Left lung (tissue), 4 donors: ENCODE measurements at regions not wholly inside any gene's neighbourhood (a gene's known extent, or its start where the extent isn't known, plus 50 kb on each side); places are given as distances from the start of the nearest gene placed in this dataset.
"Not testable (repeated sequence)": the region's sequence is repeated elsewhere in the genome, so short reads cannot be mapped to it uniquely, and the experiment has no call there.

ENCODE experiments used
- ATAC-seq: fragments of 200-7000 bp; cut with Tn5 transposase; one replicate; pipeline ENCODE4 v1.9.1; 2020; ENCODE audit warnings: moderate library complexity
- DNase-seq, 4 donors: peaks; one replicate each; pipeline ENCODE4 v3.0.0-alpha.2; 2013 to 2020
- H3K27ac ChIP-seq, 2 donors: fragments of 200-600 bp; sonication (generic) in 1 of 2; one replicate each; pipeline versions ENCODE4 v1.5.0 to v1.8.0; 2020 to 2021
- H3K27me3 ChIP-seq, 2 donors: fragments of 200-600 bp; sonication (generic) in 1 of 2; one replicate each; pipeline versions ENCODE4 v1.5.0 to v1.8.0; 2020 to 2021
- H3K36me3 ChIP-seq, 2 donors: fragments of 200-600 bp; sonication (generic) in 1 of 2; one replicate each; pipeline versions ENCODE4 v1.5.0 to v1.8.0; 2020 to 2021
- H3K4me1 ChIP-seq, 2 donors: fragments of 200-600 bp; one replicate each; pipeline ENCODE4 v1.8.0; 2021
- H3K4me3 ChIP-seq, 2 donors: fragments of 200-600 bp; sonication (generic) in 1 of 2; one replicate each; pipeline versions ENCODE4 v1.5.0 to v1.8.0; 2020 to 2021; ENCODE audit warnings: mild to moderate bottlenecking in 1 of 2
- H3K9me3 ChIP-seq, 2 donors: fragments of 200-600 bp; sonication (generic) in 1 of 2; one replicate each; pipeline versions ENCODE4 v1.5.0 to v1.8.0; 2020 to 2021
- CTCF ChIP-seq, 2 donors: fragments of 200-600 bp; sonication (generic) in 1 of 2; IDR thresholded peaks; one replicate each; pipeline versions ENCODE4 v1.5.0 to v1.8.0; 2021; ENCODE audit warnings: antibody characterized with exemption in 2 of 2
- intact Hi-C, 2 donors: fragments of 100-400 bp; cut with DNase I; formaldehyde crosslinking; loops; one replicate each; pipeline versions ENCODE4 v1.11.2 to v1.14.2; 2022
- donor health status: DM: no; HTN: yes; CAD: no.
- donor health status: DM: no; HTN: no; CAD: no.

GRCh38 chr3:51588724-51589123 lies 50.2 kb downstream of the RAD54L2 start:
- TF ChIP-seq CTCF (IDR thresholded peaks at IDR 0.05), result no peak
- DNase-seq (no peak), ATAC-seq (no peak)
- Histone ChIP-seq H3K36me3 (peaks cover 0 to 31% of the 10 kb centered on the region in 2 donors), H3K27ac (no peak overlapping the region), H3K4me3 (no peak overlapping the region), H3K27me3 (no peaks in the 10 kb centered on the region), H3K9me3 (no peaks in the 10 kb centered on the region), H3K4me1 (peaks cover 0 to 10% of the 10 kb centered on the region in 2 donors)
- intact Hi-C loops, result no loop called here

- peaks cover 0 to 10% of the 10 kb centered on the region in 2 donors for H3K4me1 ChIP-seq
- H3K36me3 ChIP-seq, result peaks cover 0 to 40% of the 10 kb centered on the region in 2 donors
- no peak for DNase-seq
- H3K27ac ChIP-seq, result no peak overlapping the region
- H3K4me3 ChIP-seq, result no peak overlapping the region
- H3K27me3 ChIP-seq, result no peaks in the 10 kb centered on the region
- TF ChIP-seq CTCF (IDR thresholded peaks at IDR 0.05), result no peak
- intact Hi-C loops, result no loop called here
- ATAC-seq, result no peak
- no peaks in the 10 kb centered on the region for H3K9me3 ChIP-seq
Measured at GRCh38 chr3:51591231-51591630, 52.7 kb downstream of the RAD54L2 start.

GRCh38 chr3:51593697-51594096 lies 55.2 kb downstream of the RAD54L2 start:
- Histone ChIP-seq H3K27me3 (no peaks in the 10 kb centered on the region), H3K36me3 (peaks cover 0 to 46% of the 10 kb centered on the region in 2 donors), H3K27ac (no peak overlapping the region), H3K4me1 (peaks cover 0 to 3% of the 10 kb centered on the region in 2 donors), H3K9me3 (no peaks in the 10 kb centered on the region), H3K4me3 (no peak overlapping the region)
- intact Hi-C loops, result no loop called here
- no peak for DNase-seq
- no peak for ATAC-seq
- no peak for TF ChIP-seq CTCF (IDR thresholded peaks at IDR 0.05)

- DNase-seq, intact Hi-C loops, H3K4me3 ChIP-seq, H3K9me3 ChIP-seq, H3K27ac ChIP-seq, H3K4me1 ChIP-seq, ATAC-seq, H3K27me3 ChIP-seq: not testable (repeated sequence)
- H3K36me3 ChIP-seq, result peaks cover 0 to 11% of the 10 kb centered on the region in 2 donors
Measured at GRCh38 chr3:51599638-51600037, 61.1 kb downstream of the RAD54L2 start.

GRCh38 chr3:51604212-51604611 lies 65.7 kb downstream of the RAD54L2 start:
- no peak overlapping the region for H3K27ac ChIP-seq
- no peaks in the 10 kb centered on the region for H3K27me3 ChIP-seq
- DNase-seq (no peak), ATAC-seq (no peak)
- H3K4me1 ChIP-seq, result no peaks in the 10 kb centered on the region
- H3K36me3 ChIP-seq, result peaks cover 0 to 6% of the 10 kb centered on the region in 2 donors
- H3K4me3 ChIP-seq, result no peak overlapping the region
- no peaks in the 10 kb centered on the region for H3K9me3 ChIP-seq
- intact Hi-C loops, result no loop called here
- no peak for TF ChIP-seq CTCF (IDR thresholded peaks at IDR 0.05)

GRCh38 chr3:51605938-51606337 lies 65.1 kb upstream of the TEX264 start:
- no peak overlapping the region for H3K4me3 ChIP-seq
- ATAC-seq (no peak), DNase-seq (no peak)
- H3K4me1 ChIP-seq, result no peaks in the 10 kb centered on the region
- no peaks in the 10 kb centered on the region for H3K27me3 ChIP-seq
- intact Hi-C loops, result no loop called here
- peaks cover 0 to 7% of the 10 kb centered on the region in 2 donors for H3K36me3 ChIP-seq
- no peak overlapping the region for H3K27ac ChIP-seq
- no peak for TF ChIP-seq CTCF (IDR thresholded peaks at IDR 0.05)
- H3K9me3 ChIP-seq, result no peaks in the 10 kb centered on the region

- H3K27me3 ChIP-seq, H3K4me1 ChIP-seq, H3K9me3 ChIP-seq, DNase-seq, H3K27ac ChIP-seq, H3K4me3 ChIP-seq, ATAC-seq, intact Hi-C loops, H3K36me3 ChIP-seq: not testable (repeated sequence)
Measured at GRCh38 chr3:51606871-51607270, 64.2 kb upstream of the TEX264 start.

- ATAC-seq, H3K4me3 ChIP-seq, H3K4me1 ChIP-seq, H3K27ac ChIP-seq, H3K36me3 ChIP-seq, H3K27me3 ChIP-seq, H3K9me3 ChIP-seq, DNase-seq, intact Hi-C loops: not testable (repeated sequence)
Measured at GRCh38 chr3:51607591-51608325, 63.3 kb upstream of the TEX264 start.
